ENCODE measurements at regions not wholly inside any gene's neighbourhood (a gene's known extent, or its start where the extent isn't known, plus 50 kb on each side); places are given as distances from the start of the nearest gene placed in this dataset.

DNA sequence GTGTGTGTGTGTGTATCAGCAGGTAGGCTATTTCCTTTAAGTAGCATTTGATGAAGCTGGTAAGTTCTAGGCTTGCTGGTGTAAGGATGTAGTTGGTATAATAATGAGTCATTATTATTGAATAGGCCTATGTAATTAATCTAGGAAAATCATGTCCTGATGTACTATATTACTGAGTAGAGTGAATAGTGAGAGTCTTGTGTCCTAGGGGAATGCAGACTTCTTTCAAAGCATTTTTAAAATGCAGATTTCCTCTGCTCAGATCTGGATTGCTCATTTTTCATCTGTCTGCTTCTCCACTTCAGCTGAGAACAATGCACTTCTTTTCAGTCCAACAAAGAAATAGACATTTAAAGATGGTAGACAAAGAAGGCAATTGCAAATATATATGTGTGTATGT lies 434.2 kb upstream of the ONECUT1 start:
- Histone ChIP-seq H3K36me3 (ENCODE audit: control insufficient read depth, insufficient read depth, low read length) (no peaks in the 10 kb centered on the region), H3K4me1 (replicated peaks in 1 of 2; ENCODE audit: control insufficient read depth in 2 of 2, insufficient read depth in 2 of 2, low read length in 2 of 2) (no peaks in the 10 kb centered on the region), H3K4me2 (ENCODE audit: insufficient read depth, low read length) (no peak overlapping the region), H3K27me3 (ENCODE audit: control insufficient read depth in 2 of 2, insufficient read depth in 2 of 2, low read length in 2 of 2) (no peaks in the 10 kb centered on the region), H4K20me1 (replicated peaks; ENCODE audit: control insufficient read depth, insufficient read depth, low read length) (no peaks in the 10 kb centered on the region), H3K9ac (ENCODE audit: insufficient read depth in 1 of 2, low read depth in 2 of 2, low read length in 2 of 2) (no peak overlapping the region), H3K27ac (ENCODE audit: extremely low read depth, low read depth, low read length) (no peak overlapping the region), H3K9me3 (replicated peaks; ENCODE audit: control insufficient read depth, insufficient read depth, low read depth, low read length) (no peaks in the 10 kb centered on the region), H2AFZ (ENCODE audit: low read depth, low read length) (no peak overlapping the region), H3K4me3 (no peak overlapping the region), H3K9me1 (ENCODE audit: control insufficient read depth, insufficient read depth, low read length) (no peaks in the 10 kb centered on the region), H3K79me2 (ENCODE audit: control insufficient read depth, insufficient read depth, low read length) (no peaks in the 10 kb centered on the region)
- ATAC-seq (no peak), FAIRE-seq (no peak), DNase-seq (ENCODE audit: extremely low read depth in 1 of 4, low spot score in 3 of 4) (no peak)
- no TSS peak for BruUV-seq (replicated peaks)
- in situ Hi-C loops (cut with MboI), result no loop called here
- ChIA-PET POLR2A (no interaction called here), CTCF (ENCODE audit: low intra/inter-chr PET ratio) (no interaction called here)
- TF ChIP-seq, protein P1, sequence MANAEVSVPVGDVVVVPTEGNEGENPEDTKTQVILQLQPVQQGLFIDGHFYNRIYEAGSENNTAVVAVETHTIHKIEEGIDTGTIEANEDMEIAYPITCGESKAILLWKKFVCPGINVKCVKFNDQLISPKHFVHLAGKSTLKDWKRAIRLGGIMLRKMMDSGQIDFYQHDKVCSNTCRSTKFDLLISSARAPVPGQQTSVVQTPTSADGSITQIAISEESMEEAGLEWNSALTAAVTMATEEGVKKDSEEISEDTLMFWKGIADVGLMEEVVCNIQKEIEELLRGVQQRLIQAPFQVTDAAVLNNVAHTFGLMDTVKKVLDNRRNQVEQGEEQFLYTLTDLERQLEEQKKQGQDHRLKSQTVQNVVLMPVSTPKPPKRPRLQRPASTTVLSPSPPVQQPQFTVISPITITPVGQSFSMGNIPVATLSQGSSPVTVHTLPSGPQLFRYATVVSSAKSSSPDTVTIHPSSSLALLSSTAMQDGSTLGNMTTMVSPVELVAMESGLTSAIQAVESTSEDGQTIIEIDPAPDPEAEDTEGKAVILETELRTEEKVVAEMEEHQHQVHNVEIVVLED (CRISPR knock-in tag; IDR thresholded peaks at IDR 0.05), result no peak
- intact Hi-C loops (cut with micrococcal nuclease), result no loop called here

DNA sequence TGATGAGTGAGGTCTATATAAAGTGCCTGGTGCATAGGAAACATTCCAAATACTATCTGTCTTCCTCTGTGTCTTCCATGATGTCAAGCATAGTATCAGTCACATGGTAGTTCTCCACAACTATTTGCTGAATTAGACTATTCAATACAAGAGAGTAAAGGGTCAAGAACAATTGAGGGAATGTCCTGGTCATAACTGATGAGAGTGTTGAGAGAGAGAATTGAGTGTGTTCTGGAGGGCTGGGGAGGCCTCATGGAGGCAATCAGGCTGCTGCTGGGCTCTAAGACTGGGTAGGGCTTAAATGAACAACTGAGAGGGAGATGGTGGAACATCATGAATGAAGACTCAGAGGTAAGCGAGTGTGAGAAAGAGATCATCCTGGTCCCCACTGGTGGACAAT lies 433.7 kb upstream of the ONECUT1 start:
- in situ Hi-C loops (cut with MboI), result no loop called here
- no peak overlapping the region for H3K4me2 ChIP-seq (ENCODE audit: insufficient read depth, low read length)
- 9% methylated on average over 1 of the region's 1 CpG for WGBS (ENCODE audit: insufficient coverage, low coverage, missing lambda C conversion rate)
- no peaks in the 10 kb centered on the region for H3K27me3 ChIP-seq (ENCODE audit: control insufficient read depth in 2 of 2, insufficient read depth in 2 of 2, low read length in 2 of 2)
- intact Hi-C loops (cut with micrococcal nuclease), result no loop called here
- no peaks in the 10 kb centered on the region for H3K9me3 ChIP-seq (replicated peaks; ENCODE audit: control insufficient read depth, insufficient read depth, low read depth, low read length)
- no peaks in the 10 kb centered on the region for H3K79me2 ChIP-seq (ENCODE audit: control insufficient read depth, insufficient read depth, low read length)
- ATAC-seq, result no peak
- no peak for FAIRE-seq
- H3K4me3 ChIP-seq, result no peak overlapping the region
- H4K20me1 ChIP-seq (replicated peaks; ENCODE audit: control insufficient read depth, insufficient read depth, low read length), result no peaks in the 10 kb centered on the region
- no peak for DNase-seq (ENCODE audit: extremely low read depth in 1 of 4, low spot score in 3 of 4)
- no peaks in the 10 kb centered on the region for H3K4me1 ChIP-seq (replicated peaks in 1 of 2; ENCODE audit: control insufficient read depth in 2 of 2, insufficient read depth in 2 of 2, low read length in 2 of 2)
- no peaks in the 10 kb centered on the region for H3K9me1 ChIP-seq (ENCODE audit: control insufficient read depth, insufficient read depth, low read length)
- no peak overlapping the region for H3K9ac ChIP-seq (ENCODE audit: insufficient read depth in 1 of 2, low read depth in 2 of 2, low read length in 2 of 2)
- CTCF ChIA-PET (ENCODE audit: low intra/inter-chr PET ratio), result no interaction called here
- no peak for TF ChIP-seq HMGN3 (IDR thresholded peaks at IDR 0.05; ENCODE audit: borderline replicate concordance, extremely low read depth, insufficient read length, low read depth, low read length)
- no TSS peak for BruUV-seq (replicated peaks)
- H2AFZ ChIP-seq (ENCODE audit: low read depth, low read length), result no peak overlapping the region
- H3K36me3 ChIP-seq (ENCODE audit: control insufficient read depth, insufficient read depth, low read length), result no peaks in the 10 kb centered on the region
- POLR2A ChIA-PET, result no interaction called here
- no peak overlapping the region for H3K27ac ChIP-seq (ENCODE audit: extremely low read depth, low read depth, low read length)
